ENCODE measurements at regions not wholly inside any gene's neighbourhood (a gene's known extent, or its start where the extent isn't known, plus 50 kb on each side); places are given as distances from the start of the nearest gene placed in this dataset.
"Not testable (repeated sequence)": the region's sequence is repeated elsewhere in the genome, so short reads cannot be mapped to it uniquely, and the experiment has no call there.

- DNase-seq = no peak
Measured at GRCh38 chr11:43177975-43178374, 133.8 kb upstream of the API5 start.

- DNase-seq = not testable (repeated sequence)
Measured at GRCh38 chr11:43194459-43194858, 117.3 kb upstream of the API5 start.

- no peak for DNase-seq
Measured at GRCh38 chr11:43197379-43197778, 114.4 kb upstream of the API5 start.

GRCh38 chr11:43200031-43200430 is 111.8 kb upstream of the API5 start:
- no peak for DNase-seq

- no peak for DNase-seq
Measured at GRCh38 chr11:43212279-43212678, 99.5 kb upstream of the API5 start.

- DNase-seq = no peak
Measured at GRCh38 chr11:43214471-43214870, 97.3 kb upstream of the API5 start.

GRCh38 chr11:43217849-43218248 is 93.9 kb upstream of the API5 start:
- DNase-seq = no peak

- no peak for DNase-seq
Measured at GRCh38 chr11:43222215-43222614, 89.6 kb upstream of the API5 start.

GRCh38 chr11:43223026-43223425 is 88.8 kb upstream of the API5 start:
- DNase-seq = no peak

DNA sequence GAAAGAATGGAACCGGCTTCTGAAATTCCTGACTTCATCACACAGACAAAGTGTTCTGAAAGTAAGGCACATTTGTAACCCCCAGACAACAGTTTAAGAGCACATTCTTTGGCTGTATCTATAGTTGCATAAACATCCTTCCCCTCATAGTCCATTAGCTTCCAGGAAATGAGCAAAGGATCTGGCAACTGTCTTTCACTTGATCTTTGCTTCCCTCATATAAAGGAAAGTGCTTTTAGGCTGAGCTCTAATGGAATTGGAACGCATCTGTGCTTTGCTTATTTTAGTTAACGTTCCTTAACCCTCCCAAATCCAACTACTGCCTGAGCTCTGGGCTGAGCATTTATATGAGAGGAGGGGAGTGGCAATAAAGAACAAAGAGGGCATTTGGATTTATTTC is 76.9 kb upstream of the API5 start:
- DNase-seq = no peak

DNA sequence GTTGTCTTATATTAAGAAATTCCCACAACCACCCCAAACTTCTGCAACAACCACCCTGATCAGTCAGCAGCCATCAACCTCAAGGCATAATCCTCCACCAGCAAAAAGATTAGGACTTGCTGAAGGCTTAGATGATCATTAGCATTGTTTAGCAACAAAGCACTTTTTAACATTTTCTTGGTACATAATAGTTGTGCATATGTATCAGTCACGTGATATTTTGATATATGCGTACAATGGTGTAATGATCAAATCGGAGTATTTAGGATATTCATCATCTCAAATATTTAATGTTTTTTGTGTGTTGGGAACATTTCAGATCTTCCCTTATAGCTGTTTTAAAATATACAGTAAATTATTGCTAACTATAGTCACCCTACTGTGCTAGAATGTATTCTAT is 73.5 kb upstream of the API5 start:
- DNase-seq = no peak

- DNase-seq = no peak
Measured at GRCh38 chr11:43239791-43240190, 72.0 kb upstream of the API5 start.

GRCh38 chr11:43242401-43242800 is 69.4 kb upstream of the API5 start:
- DNase-seq = no peak

- DNase-seq = no peak
Measured at GRCh38 chr11:43243927-43244326, 67.9 kb upstream of the API5 start.

- DNase-seq = no peak
Measured at GRCh38 chr11:43245466-43245865, 66.3 kb upstream of the API5 start.

- DNase-seq = no peak
Measured at GRCh38 chr11:43250309-43250708, 61.5 kb upstream of the API5 start.

- DNase-seq = no peak
Measured at GRCh38 chr11:43261775-43262174, 50.0 kb upstream of the API5 start.
